ENCODE measurements at regions not wholly inside any gene's neighbourhood (a gene's known extent, or its start where the extent isn't known, plus 50 kb on each side); places are given as distances from the start of the nearest gene placed in this dataset.
"Not testable (repeated sequence)": the region's sequence is repeated elsewhere in the genome, so short reads cannot be mapped to it uniquely, and the experiment has no call there.

- peaks cover 18% of the 10 kb centered on the region for H3K4me1 Mint-ChIP-seq
- Histone ChIP-seq H3K4me3 (ENCODE audit: low read length) (no peak overlapping the region), H3K9me3 (ENCODE audit: control insufficient read depth, low read length) (no peaks in the 10 kb centered on the region), H3K27me3 (ENCODE audit: control insufficient read depth, insufficient read depth, low read length, poor library complexity, severe bottlenecking) (no peaks in the 10 kb centered on the region), H3K4me1 (ENCODE audit: control insufficient read depth, insufficient read depth, low read length) (no peaks in the 10 kb centered on the region), H3K9ac (ENCODE audit: extremely low read depth, low read length, poor library complexity, severe bottlenecking) (no peak overlapping the region), H3K36me3 (ENCODE audit: control insufficient read depth, insufficient read depth, low read length) (no peaks in the 10 kb centered on the region), H3K27ac (ENCODE audit: low read depth, low read length) (no peak overlapping the region)
- TF ChIP-seq CTCF (conservative IDR thresholded peaks at IDR 0.05), result no peak
- 33 to 52% methylated on average over 1 to 4 of the region's 4 CpGs for WGBS, 2 experiments (ENCODE audit: insufficient coverage in 1 of 2, insufficient read length in 1 of 2)
- DNase-seq, result no peak
- H3K27ac Mint-ChIP-seq, result no peak overlapping the region
- peaks cover 18% of the 10 kb centered on the region for H3K9me3 Mint-ChIP-seq
- H3K4me3 Mint-ChIP-seq, result no peak overlapping the region
- no peaks in the 10 kb centered on the region for H3K36me3 Mint-ChIP-seq (ENCODE audit: low read depth)
- H3K27me3 Mint-ChIP-seq (ENCODE audit: insufficient read depth), result no peaks in the 10 kb centered on the region
Observed at GRCh38 chr2:111534910-111535352, 349.1 kb downstream of the ANAPC1 start.

GRCh38 chr2:111535404-111535803 lies 348.6 kb downstream of the ANAPC1 start:
- no peak overlapping the region for H3K9ac ChIP-seq (ENCODE audit: extremely low read depth, low read length, poor library complexity, severe bottlenecking)
- TF ChIP-seq CTCF (conservative IDR thresholded peaks at IDR 0.05), result no peak
- H3K4me3 ChIP-seq (ENCODE audit: low read length), result no peak overlapping the region
- H3K9me3 Mint-ChIP-seq, result peaks cover 18% of the 10 kb centered on the region
- H3K36me3 ChIP-seq (ENCODE audit: control insufficient read depth, insufficient read depth, low read length), result no peaks in the 10 kb centered on the region
- H3K27me3 ChIP-seq (ENCODE audit: control insufficient read depth, insufficient read depth, low read length, poor library complexity, severe bottlenecking), result no peaks in the 10 kb centered on the region
- H3K27me3 Mint-ChIP-seq (ENCODE audit: insufficient read depth), result no peaks in the 10 kb centered on the region
- H3K9me3 ChIP-seq (ENCODE audit: control insufficient read depth, low read length), result no peaks in the 10 kb centered on the region
- no peaks in the 10 kb centered on the region for H3K36me3 Mint-ChIP-seq (ENCODE audit: low read depth)
- WGBS, 2 experiments (ENCODE audit: insufficient coverage in 1 of 2, insufficient read length in 1 of 2), result 84 to 100% methylated on average over 1 of the region's 1 CpG
- H3K27ac ChIP-seq (ENCODE audit: low read depth, low read length), result no peak overlapping the region
- H3K4me1 Mint-ChIP-seq, result peaks cover 18% of the 10 kb centered on the region
- no peak overlapping the region for H3K4me3 Mint-ChIP-seq
- H3K27ac Mint-ChIP-seq, result no peak overlapping the region
- no peak for DNase-seq
- no peaks in the 10 kb centered on the region for H3K4me1 ChIP-seq (ENCODE audit: control insufficient read depth, insufficient read depth, low read length)

- H3K9me3 Mint-ChIP-seq, result peaks cover 18% of the 10 kb centered on the region
- no peak overlapping the region for H3K4me3 Mint-ChIP-seq
- no peak for TF ChIP-seq CTCF (conservative IDR thresholded peaks at IDR 0.05)
- peaks cover 18% of the 10 kb centered on the region for H3K4me1 Mint-ChIP-seq
- no peaks in the 10 kb centered on the region for H3K36me3 Mint-ChIP-seq (ENCODE audit: low read depth)
- WGBS, 2 experiments (ENCODE audit: insufficient coverage in 1 of 2, insufficient read length in 1 of 2), result 90 to 91% methylated on average over 4 to 15 of the region's 15 CpGs
- H3K4me1 ChIP-seq (ENCODE audit: control insufficient read depth, insufficient read depth, low read length), result no peaks in the 10 kb centered on the region
- no peak overlapping the region for H3K9ac ChIP-seq (ENCODE audit: extremely low read depth, low read length, poor library complexity, severe bottlenecking)
- DNase-seq, result no peak
- no peaks in the 10 kb centered on the region for H3K9me3 ChIP-seq (ENCODE audit: control insufficient read depth, low read length)
- no peak overlapping the region for H3K4me3 ChIP-seq (ENCODE audit: low read length)
- H3K27ac Mint-ChIP-seq, result no peak overlapping the region
- no peak overlapping the region for H3K27ac ChIP-seq (ENCODE audit: low read depth, low read length)
- H3K36me3 ChIP-seq (ENCODE audit: control insufficient read depth, insufficient read depth, low read length), result no peaks in the 10 kb centered on the region
- no peaks in the 10 kb centered on the region for H3K27me3 ChIP-seq (ENCODE audit: control insufficient read depth, insufficient read depth, low read length, poor library complexity, severe bottlenecking)
- H3K27me3 Mint-ChIP-seq (ENCODE audit: insufficient read depth), result no peaks in the 10 kb centered on the region
Observed at GRCh38 chr2:111537078-111537655, 346.8 kb downstream of the ANAPC1 start.

GRCh38 chr2:111539991-111540390 lies 344.0 kb downstream of the ANAPC1 start:
- not testable (repeated sequence) for H3K4me1 ChIP-seq (ENCODE audit: control insufficient read depth, insufficient read depth, low read length); H3K4me3 Mint-ChIP-seq; DNase-seq; H3K9me3 ChIP-seq (ENCODE audit: control insufficient read depth, low read length); H3K27ac ChIP-seq (ENCODE audit: low read depth, low read length); H3K4me1 Mint-ChIP-seq; H3K4me3 ChIP-seq (ENCODE audit: low read length); H3K36me3 Mint-ChIP-seq (ENCODE audit: low read depth); H3K27me3 Mint-ChIP-seq (ENCODE audit: insufficient read depth); H3K27me3 ChIP-seq (ENCODE audit: control insufficient read depth, insufficient read depth, low read length, poor library complexity, severe bottlenecking); H3K27ac Mint-ChIP-seq; H3K36me3 ChIP-seq (ENCODE audit: control insufficient read depth, insufficient read depth, low read length); H3K9ac ChIP-seq (ENCODE audit: extremely low read depth, low read length, poor library complexity, severe bottlenecking)
- no CpG with 5 or more reads among the region's 9 CpGs for WGBS, 2 experiments (ENCODE audit: insufficient coverage in 1 of 2, insufficient read length in 1 of 2)
- H3K9me3 Mint-ChIP-seq, result peaks cover 18% of the 10 kb centered on the region

- H3K36me3 ChIP-seq (ENCODE audit: control insufficient read depth, insufficient read depth, low read length); H3K4me3 Mint-ChIP-seq; H3K27me3 ChIP-seq (ENCODE audit: control insufficient read depth, insufficient read depth, low read length, poor library complexity, severe bottlenecking); H3K9me3 Mint-ChIP-seq; H3K36me3 Mint-ChIP-seq (ENCODE audit: low read depth); H3K27ac ChIP-seq (ENCODE audit: low read depth, low read length); H3K27me3 Mint-ChIP-seq (ENCODE audit: insufficient read depth); H3K27ac Mint-ChIP-seq; H3K4me1 ChIP-seq (ENCODE audit: control insufficient read depth, insufficient read depth, low read length); H3K4me1 Mint-ChIP-seq; H3K4me3 ChIP-seq (ENCODE audit: low read length); H3K9me3 ChIP-seq (ENCODE audit: control insufficient read depth, low read length); DNase-seq; H3K9ac ChIP-seq (ENCODE audit: extremely low read depth, low read length, poor library complexity, severe bottlenecking): not testable (repeated sequence)
- WGBS, 2 experiments (ENCODE audit: insufficient coverage in 1 of 2, insufficient read length in 1 of 2), result no CpG with 5 or more reads among the region's 2 CpGs
Observed at GRCh38 chr2:111542120-111542774, 341.7 kb downstream of the ANAPC1 start.
